ENCODE measurements at regions not wholly inside any gene's neighbourhood (a gene's known extent, or its start where the extent isn't known, plus 50 kb on each side); places are given as distances from the start of the nearest gene placed in this dataset.
"Not testable (repeated sequence)": the region's sequence is repeated elsewhere in the genome, so short reads cannot be mapped to it uniquely, and the experiment has no call there.

- TF ChIP-seq YY1 (IDR thresholded peaks at IDR 0.05; ENCODE audit: insufficient read depth, insufficient read length), result no peak
- TF ChIP-seq ZNF274 (IDR thresholded peaks at IDR 0.05; ENCODE audit: low read depth, low read length), result no peak
- TF ChIP-seq SUZ12 (IDR thresholded peaks at IDR 0.05; ENCODE audit: extremely low read depth, insufficient read depth, insufficient read length), result no peak
- Histone ChIP-seq H3K4me1 (ENCODE audit: insufficient read depth, insufficient read length) (no peaks in the 10 kb centered on the region), H3K9ac (ENCODE audit: insufficient read length, low read depth) (no peak overlapping the region), H3K4me3 (ENCODE audit: insufficient read length, low read depth) (no peak overlapping the region), H3K27me3 (ENCODE audit: insufficient read depth, insufficient read length) (no peaks in the 10 kb centered on the region), H3K9me3 (ENCODE audit: insufficient read depth, low read length) (no peaks in the 10 kb centered on the region), H3K36me3 (ENCODE audit: insufficient read depth, insufficient read length, low read length) (no peaks in the 10 kb centered on the region)
- no peak for DNase-seq (ENCODE audit: low read depth, low spot score)
Measured at GRCh38 chr7:49088017-49088416, 163.7 kb downstream of the CDC14C start.

DNA sequence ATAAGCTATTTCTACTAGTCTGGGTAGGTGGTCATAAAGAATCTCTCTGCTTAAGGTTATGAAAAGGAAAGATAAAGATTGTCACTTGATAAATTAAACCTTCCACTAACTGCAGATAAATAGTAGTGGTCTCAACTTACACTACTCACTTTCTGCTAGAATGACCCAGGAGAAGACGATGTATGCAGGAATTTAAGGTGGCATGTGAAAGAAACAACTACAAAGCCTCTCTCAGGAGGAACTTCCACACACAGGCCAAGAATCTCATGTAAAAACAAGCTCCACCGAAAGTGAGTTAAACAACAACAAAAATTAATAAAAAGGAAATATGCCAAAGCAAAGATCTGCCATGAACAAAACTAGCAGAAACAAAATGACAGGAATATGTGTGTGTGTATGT is 165.4 kb downstream of the CDC14C start:
- Histone ChIP-seq H3K4me1 (ENCODE audit: insufficient read depth, insufficient read length) (no peaks in the 10 kb centered on the region), H3K4me3 (ENCODE audit: insufficient read length, low read depth) (no peak overlapping the region), H3K36me3 (ENCODE audit: insufficient read depth, insufficient read length, low read length) (no peaks in the 10 kb centered on the region), H3K27me3 (ENCODE audit: insufficient read depth, insufficient read length) (no peaks in the 10 kb centered on the region), H3K9ac (ENCODE audit: insufficient read length, low read depth) (no peak overlapping the region), H3K9me3 (ENCODE audit: insufficient read depth, low read length) (no peaks in the 10 kb centered on the region)
- DNase-seq (ENCODE audit: low read depth, low spot score), result no peak
- no peak for TF ChIP-seq SUZ12 (IDR thresholded peaks at IDR 0.05; ENCODE audit: extremely low read depth, insufficient read depth, insufficient read length)
- no peak for TF ChIP-seq YY1 (IDR thresholded peaks at IDR 0.05; ENCODE audit: insufficient read depth, insufficient read length)
- no peak for TF ChIP-seq ZNF274 (IDR thresholded peaks at IDR 0.05; ENCODE audit: low read depth, low read length)

DNA sequence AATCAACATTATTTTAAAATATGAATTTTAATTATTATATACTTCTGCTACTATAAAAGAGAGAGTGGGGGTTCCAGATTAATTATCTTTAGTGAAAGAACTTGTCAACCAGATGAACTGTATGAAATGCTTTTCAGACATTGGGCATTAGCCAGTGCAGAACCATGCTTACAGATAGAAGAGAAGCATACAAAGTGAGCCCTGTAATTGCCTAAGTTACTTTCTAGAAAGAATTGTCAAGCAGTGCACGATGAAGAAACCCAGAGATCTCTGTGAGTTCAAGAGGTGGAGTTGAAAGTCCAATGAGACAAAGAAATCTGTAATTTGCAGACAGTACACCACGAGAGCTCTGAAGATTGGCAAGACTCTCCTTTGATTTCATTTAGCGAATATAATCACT is 166.7 kb downstream of the CDC14C start:
- no peak overlapping the region for H3K9ac ChIP-seq (ENCODE audit: insufficient read length, low read depth)
- no peak overlapping the region for H3K4me3 ChIP-seq (ENCODE audit: insufficient read length, low read depth)

GRCh38 chr7:49091519-49091918 is 167.2 kb downstream of the CDC14C start:
- Histone ChIP-seq H3K27me3 (ENCODE audit: insufficient read depth, insufficient read length) (no peaks in the 10 kb centered on the region), H3K9me3 (ENCODE audit: insufficient read depth, low read length) (no peaks in the 10 kb centered on the region), H3K36me3 (ENCODE audit: insufficient read depth, insufficient read length, low read length) (no peaks in the 10 kb centered on the region), H3K4me3 (ENCODE audit: insufficient read length, low read depth) (no peak overlapping the region), H3K9ac (ENCODE audit: insufficient read length, low read depth) (no peak overlapping the region), H3K4me1 (ENCODE audit: insufficient read depth, insufficient read length) (no peaks in the 10 kb centered on the region)
- DNase-seq (ENCODE audit: low read depth, low spot score), result no peak
- TF ChIP-seq SUZ12 (IDR thresholded peaks at IDR 0.05; ENCODE audit: extremely low read depth, insufficient read depth, insufficient read length) (no peak), ZNF274 (IDR thresholded peaks at IDR 0.05; ENCODE audit: low read depth, low read length) (no peak), YY1 (IDR thresholded peaks at IDR 0.05; ENCODE audit: insufficient read depth, insufficient read length) (no peak)

More for the DNA sequence above, 166.7 kb downstream of the CDC14C start:
- no peaks in the 10 kb centered on the region for H3K4me1 ChIP-seq (ENCODE audit: insufficient read depth, insufficient read length)
- H3K36me3 ChIP-seq (ENCODE audit: insufficient read depth, insufficient read length, low read length), result no peaks in the 10 kb centered on the region
- DNase-seq (ENCODE audit: low read depth, low spot score), result no peak
- H3K9me3 ChIP-seq (ENCODE audit: insufficient read depth, low read length), result no peaks in the 10 kb centered on the region
- no peak for TF ChIP-seq YY1 (IDR thresholded peaks at IDR 0.05; ENCODE audit: insufficient read depth, insufficient read length)
- no peak for TF ChIP-seq ZNF274 (IDR thresholded peaks at IDR 0.05; ENCODE audit: low read depth, low read length)
- no peaks in the 10 kb centered on the region for H3K27me3 ChIP-seq (ENCODE audit: insufficient read depth, insufficient read length)

DNA sequence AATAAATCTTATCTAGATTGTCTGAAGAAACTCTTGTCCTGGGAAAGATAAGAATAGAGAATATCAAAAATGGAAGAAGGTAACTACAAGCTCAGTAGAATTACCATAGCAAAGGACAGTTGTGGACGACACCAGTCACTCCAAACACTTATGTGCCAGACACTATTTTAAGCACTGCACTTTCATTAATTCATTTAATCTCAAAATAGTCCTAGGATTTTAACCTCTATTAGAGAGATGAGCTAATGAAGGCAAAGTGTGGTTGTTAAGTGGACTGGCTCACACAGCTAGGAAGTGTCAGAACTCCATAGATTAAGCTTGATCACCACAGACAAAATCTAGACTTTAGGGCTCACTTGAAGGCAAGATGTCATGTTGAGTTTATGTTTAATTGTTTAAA is 168.9 kb downstream of the CDC14C start:
- H3K36me3 ChIP-seq (ENCODE audit: insufficient read depth, insufficient read length, low read length), result no peaks in the 10 kb centered on the region
- TF ChIP-seq SUZ12 (IDR thresholded peaks at IDR 0.05; ENCODE audit: extremely low read depth, insufficient read depth, insufficient read length) (no peak), YY1 (IDR thresholded peaks at IDR 0.05; ENCODE audit: insufficient read depth, insufficient read length) (no peak), ZNF274 (IDR thresholded peaks at IDR 0.05; ENCODE audit: low read depth, low read length) (no peak)

GRCh38 chr7:49094866-49095265 is 170.5 kb downstream of the CDC14C start:
- Histone ChIP-seq H3K9ac (ENCODE audit: insufficient read length, low read depth) (no peak overlapping the region), H3K9me3 (ENCODE audit: insufficient read depth, low read length) (peaks cover 10% of the 10 kb centered on the region; the same call in 1 of the 2 replicates), H3K4me1 (ENCODE audit: insufficient read depth, insufficient read length) (no peaks in the 10 kb centered on the region), H3K36me3 (ENCODE audit: insufficient read depth, insufficient read length, low read length) (no peaks in the 10 kb centered on the region), H3K4me3 (ENCODE audit: insufficient read length, low read depth) (no peak overlapping the region), H3K27me3 (ENCODE audit: insufficient read depth, insufficient read length) (no peaks in the 10 kb centered on the region)
- no peak for DNase-seq (ENCODE audit: low read depth, low spot score)
- TF ChIP-seq ZNF274 (IDR thresholded peaks at IDR 0.05; ENCODE audit: low read depth, low read length) (no peak), SUZ12 (IDR thresholded peaks at IDR 0.05; ENCODE audit: extremely low read depth, insufficient read depth, insufficient read length) (no peak), YY1 (IDR thresholded peaks at IDR 0.05; ENCODE audit: insufficient read depth, insufficient read length) (no peak)

More for the DNA sequence above, 168.9 kb downstream of the CDC14C start:
- H3K4me3 ChIP-seq (ENCODE audit: insufficient read length, low read depth), result no peak overlapping the region
- H3K4me1 ChIP-seq (ENCODE audit: insufficient read depth, insufficient read length), result no peaks in the 10 kb centered on the region
- no peaks in the 10 kb centered on the region for H3K27me3 ChIP-seq (ENCODE audit: insufficient read depth, insufficient read length)
- H3K9ac ChIP-seq (ENCODE audit: insufficient read length, low read depth), result no peak overlapping the region
- DNase-seq (ENCODE audit: low read depth, low spot score), result no peak
- H3K9me3 ChIP-seq (ENCODE audit: insufficient read depth, low read length), result peaks cover 9% of the 10 kb centered on the region; the same call in 1 of the 2 replicates

- no peaks in the 10 kb centered on the region for H3K27me3 ChIP-seq (ENCODE audit: insufficient read depth, insufficient read length)
- H3K9me3 ChIP-seq (ENCODE audit: insufficient read depth, low read length), result peaks cover 16% of the 10 kb centered on the region
- TF ChIP-seq ZNF274 (IDR thresholded peaks at IDR 0.05; ENCODE audit: low read depth, low read length) (no peak), SUZ12 (IDR thresholded peaks at IDR 0.05; ENCODE audit: extremely low read depth, insufficient read depth, insufficient read length) (no peak), YY1 (IDR thresholded peaks at IDR 0.05; ENCODE audit: insufficient read depth, insufficient read length) (no peak)
- no peak overlapping the region for H3K9ac ChIP-seq (ENCODE audit: insufficient read length, low read depth)
- no peaks in the 10 kb centered on the region for H3K36me3 ChIP-seq (ENCODE audit: insufficient read depth, insufficient read length, low read length)
- H3K4me3 ChIP-seq (ENCODE audit: insufficient read length, low read depth), result no peak overlapping the region
- H3K4me1 ChIP-seq (ENCODE audit: insufficient read depth, insufficient read length), result no peaks in the 10 kb centered on the region
- DNase-seq (ENCODE audit: low read depth, low spot score), result no peak
Measured at GRCh38 chr7:49099587-49100326, 175.4 kb downstream of the CDC14C start.

DNA sequence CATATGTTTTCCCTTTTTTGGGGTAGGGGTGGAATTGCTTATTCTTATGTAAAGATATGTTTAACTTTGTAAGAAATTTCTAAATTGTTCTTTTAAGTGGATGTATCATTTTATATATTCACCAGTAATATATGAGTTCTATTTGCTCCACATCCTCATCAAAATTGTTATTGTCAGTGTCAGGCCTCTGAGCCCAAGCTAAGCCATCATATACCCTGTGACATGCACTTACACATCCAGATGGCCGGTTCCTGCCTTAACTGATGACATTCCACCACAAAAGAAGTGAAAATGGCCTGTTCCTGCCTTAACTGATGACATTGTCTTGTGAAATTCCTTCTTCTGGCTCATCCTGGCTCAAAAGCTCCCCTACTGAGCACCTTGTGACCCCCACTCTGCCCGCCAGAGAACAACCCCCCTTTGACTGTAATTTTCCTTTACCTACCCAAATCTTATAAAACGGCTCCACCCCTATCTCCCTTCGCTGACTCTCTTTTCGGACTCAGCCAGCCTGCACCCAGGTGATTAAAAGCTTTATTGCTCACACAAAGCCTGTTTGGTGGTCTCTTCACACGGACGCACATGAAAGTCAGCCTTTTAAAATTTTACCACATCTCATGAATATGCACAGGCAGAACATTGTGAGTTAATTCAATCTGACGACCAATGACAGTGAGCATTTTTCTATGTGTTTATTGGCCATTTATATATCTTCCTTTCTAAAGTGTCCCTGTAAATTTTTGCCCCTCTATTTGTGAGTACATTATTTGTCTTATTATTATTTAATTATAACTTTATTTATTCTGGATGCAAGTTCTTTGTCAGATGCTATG is 176.8 kb downstream of the CDC14C start:
- not testable (repeated sequence) for DNase-seq (ENCODE audit: low read depth, low spot score); H3K4me3 ChIP-seq (ENCODE audit: insufficient read length, low read depth); H3K27me3 ChIP-seq (ENCODE audit: insufficient read depth, insufficient read length); H3K36me3 ChIP-seq (ENCODE audit: insufficient read depth, insufficient read length, low read length); H3K4me1 ChIP-seq (ENCODE audit: insufficient read depth, insufficient read length); H3K9ac ChIP-seq (ENCODE audit: insufficient read length, low read depth)
- peaks cover 17% of the 10 kb centered on the region for H3K9me3 ChIP-seq (ENCODE audit: insufficient read depth, low read length)
